ENCODE measurements at regions not wholly inside any gene's neighbourhood (a gene's known extent, or its start where the extent isn't known, plus 50 kb on each side); places are given as distances from the start of the nearest gene placed in this dataset.

DNA sequence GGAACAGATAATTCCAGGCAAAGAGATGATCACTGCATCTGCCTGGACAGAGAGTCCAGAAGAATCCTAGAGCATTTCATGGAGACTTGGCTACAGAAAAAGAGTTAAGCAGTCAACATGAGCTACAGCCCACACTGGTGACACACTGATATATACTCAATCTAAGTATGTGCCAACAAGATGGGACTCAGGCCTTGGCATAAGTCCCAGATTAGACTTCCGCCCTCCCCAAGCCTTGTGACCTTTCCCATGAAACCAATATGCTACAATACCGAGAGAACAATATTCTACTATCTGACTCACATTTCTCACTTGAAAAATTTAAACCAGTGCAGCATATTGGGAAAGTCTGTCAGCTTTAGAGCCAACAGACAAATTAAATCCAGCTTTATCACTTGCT lies 65.7 kb upstream of the SLITRK2 start:
- no peaks in the 10 kb centered on the region for H3K79me2 ChIP-seq (ENCODE audit: insufficient read depth, low read length)
- no peaks in the 10 kb centered on the region for H3K9me3 ChIP-seq (ENCODE audit: insufficient read depth, low read depth, low read length)
- no peak overlapping the region for H3K4me3 ChIP-seq (ENCODE audit: low read length, poor library complexity, severe bottlenecking)
- H3K4me1 ChIP-seq (ENCODE audit: insufficient read depth, low read length, poor library complexity, severe bottlenecking): no peaks in the 10 kb centered on the region
- no peaks in the 10 kb centered on the region for H4K20me1 ChIP-seq (ENCODE audit: insufficient read depth, low read length, poor library complexity, severe bottlenecking)
- no peaks in the 10 kb centered on the region for H3F3A ChIP-seq (ENCODE audit: low read depth)
- no peaks in the 10 kb centered on the region for H3K9me2 ChIP-seq (replicated peaks; ENCODE audit: low read depth, low read length)
- no peak overlapping the region for H3K9ac ChIP-seq (ENCODE audit: low read depth, low read length, poor library complexity, severe bottlenecking)
- no peaks in the 10 kb centered on the region for H3K27me3 ChIP-seq (ENCODE audit: insufficient read depth, low read length, poor library complexity, severe bottlenecking)
- no peaks in the 10 kb centered on the region for H3K36me3 ChIP-seq (ENCODE audit: insufficient read depth, low read length)
- no peak overlapping the region for H3K4me2 ChIP-seq (ENCODE audit: low read depth, low read length, poor library complexity, severe bottlenecking)
- no peak overlapping the region for H2AFZ ChIP-seq (ENCODE audit: low read length)
- TF ChIP-seq EZH2phosphoT487 (IDR thresholded peaks at IDR 0.05; ENCODE audit: borderline replicate concordance): no peak
- TF ChIP-seq, protein P1, sequence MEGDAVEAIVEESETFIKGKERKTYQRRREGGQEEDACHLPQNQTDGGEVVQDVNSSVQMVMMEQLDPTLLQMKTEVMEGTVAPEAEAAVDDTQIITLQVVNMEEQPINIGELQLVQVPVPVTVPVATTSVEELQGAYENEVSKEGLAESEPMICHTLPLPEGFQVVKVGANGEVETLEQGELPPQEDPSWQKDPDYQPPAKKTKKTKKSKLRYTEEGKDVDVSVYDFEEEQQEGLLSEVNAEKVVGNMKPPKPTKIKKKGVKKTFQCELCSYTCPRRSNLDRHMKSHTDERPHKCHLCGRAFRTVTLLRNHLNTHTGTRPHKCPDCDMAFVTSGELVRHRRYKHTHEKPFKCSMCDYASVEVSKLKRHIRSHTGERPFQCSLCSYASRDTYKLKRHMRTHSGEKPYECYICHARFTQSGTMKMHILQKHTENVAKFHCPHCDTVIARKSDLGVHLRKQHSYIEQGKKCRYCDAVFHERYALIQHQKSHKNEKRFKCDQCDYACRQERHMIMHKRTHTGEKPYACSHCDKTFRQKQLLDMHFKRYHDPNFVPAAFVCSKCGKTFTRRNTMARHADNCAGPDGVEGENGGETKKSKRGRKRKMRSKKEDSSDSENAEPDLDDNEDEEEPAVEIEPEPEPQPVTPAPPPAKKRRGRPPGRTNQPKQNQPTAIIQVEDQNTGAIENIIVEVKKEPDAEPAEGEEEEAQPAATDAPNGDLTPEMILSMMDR (conservative IDR thresholded peaks at IDR 0.05; ENCODE audit: low read length): no peak
